VCaP (cell line): ENCODE measurements at regions not wholly inside any gene's neighbourhood (a gene's known extent, or its start where the extent isn't known, plus 50 kb on each side); places are given as distances from the start of the nearest gene placed in this dataset.
"Not testable (repeated sequence)": the region's sequence is repeated elsewhere in the genome, so short reads cannot be mapped to it uniquely, and the experiment has no call there.

ENCODE experiments used
- H3K27ac ChIP-seq: fragments of 450-650 bp; 2 replicates; pipeline ENCODE4 v1.5.1; 2017
- TF ChIP-seq, protein P1 (sequence below): fragments of 450-650 bp; conservative IDR thresholded peaks from 2 replicates; pipeline ENCODE4 v1.5.1; 2017; ENCODE audit warnings: mild to moderate bottlenecking, moderate library complexity

DNA sequence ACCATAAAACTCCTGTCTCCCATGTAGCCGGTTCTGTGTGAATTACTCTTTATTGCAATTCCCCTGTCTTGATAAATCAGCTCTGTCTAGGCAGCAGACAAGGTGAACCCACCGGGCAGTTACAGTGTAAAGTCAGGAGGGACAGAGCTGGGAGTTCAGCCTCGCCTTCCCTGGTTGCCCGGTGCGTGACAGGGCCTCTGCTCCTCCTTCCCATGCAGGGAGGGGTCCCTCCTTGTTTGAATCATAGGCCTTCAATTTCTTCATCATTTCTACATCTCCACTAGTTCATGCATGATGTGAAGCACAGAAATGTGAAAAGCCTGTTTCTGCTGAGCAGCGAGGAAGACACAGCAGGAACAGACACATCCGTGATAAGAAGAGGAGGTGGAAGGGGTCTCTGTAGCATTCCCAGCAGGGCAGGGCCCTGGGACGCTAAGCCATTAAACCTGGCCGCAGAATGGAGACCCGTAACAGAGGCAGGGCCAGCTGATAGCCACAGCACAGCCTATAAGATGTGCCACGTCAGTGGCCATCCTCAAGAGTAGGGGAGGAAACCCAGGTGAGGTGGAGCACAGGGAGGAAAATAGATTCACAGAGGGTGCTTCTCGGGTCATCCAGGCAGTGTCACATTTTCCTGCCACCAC, 106.7 kb upstream of the CST7 start:
- TF ChIP-seq, protein P1, sequence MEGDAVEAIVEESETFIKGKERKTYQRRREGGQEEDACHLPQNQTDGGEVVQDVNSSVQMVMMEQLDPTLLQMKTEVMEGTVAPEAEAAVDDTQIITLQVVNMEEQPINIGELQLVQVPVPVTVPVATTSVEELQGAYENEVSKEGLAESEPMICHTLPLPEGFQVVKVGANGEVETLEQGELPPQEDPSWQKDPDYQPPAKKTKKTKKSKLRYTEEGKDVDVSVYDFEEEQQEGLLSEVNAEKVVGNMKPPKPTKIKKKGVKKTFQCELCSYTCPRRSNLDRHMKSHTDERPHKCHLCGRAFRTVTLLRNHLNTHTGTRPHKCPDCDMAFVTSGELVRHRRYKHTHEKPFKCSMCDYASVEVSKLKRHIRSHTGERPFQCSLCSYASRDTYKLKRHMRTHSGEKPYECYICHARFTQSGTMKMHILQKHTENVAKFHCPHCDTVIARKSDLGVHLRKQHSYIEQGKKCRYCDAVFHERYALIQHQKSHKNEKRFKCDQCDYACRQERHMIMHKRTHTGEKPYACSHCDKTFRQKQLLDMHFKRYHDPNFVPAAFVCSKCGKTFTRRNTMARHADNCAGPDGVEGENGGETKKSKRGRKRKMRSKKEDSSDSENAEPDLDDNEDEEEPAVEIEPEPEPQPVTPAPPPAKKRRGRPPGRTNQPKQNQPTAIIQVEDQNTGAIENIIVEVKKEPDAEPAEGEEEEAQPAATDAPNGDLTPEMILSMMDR = no peak
- no peak overlapping the region for H3K27ac ChIP-seq

DNA sequence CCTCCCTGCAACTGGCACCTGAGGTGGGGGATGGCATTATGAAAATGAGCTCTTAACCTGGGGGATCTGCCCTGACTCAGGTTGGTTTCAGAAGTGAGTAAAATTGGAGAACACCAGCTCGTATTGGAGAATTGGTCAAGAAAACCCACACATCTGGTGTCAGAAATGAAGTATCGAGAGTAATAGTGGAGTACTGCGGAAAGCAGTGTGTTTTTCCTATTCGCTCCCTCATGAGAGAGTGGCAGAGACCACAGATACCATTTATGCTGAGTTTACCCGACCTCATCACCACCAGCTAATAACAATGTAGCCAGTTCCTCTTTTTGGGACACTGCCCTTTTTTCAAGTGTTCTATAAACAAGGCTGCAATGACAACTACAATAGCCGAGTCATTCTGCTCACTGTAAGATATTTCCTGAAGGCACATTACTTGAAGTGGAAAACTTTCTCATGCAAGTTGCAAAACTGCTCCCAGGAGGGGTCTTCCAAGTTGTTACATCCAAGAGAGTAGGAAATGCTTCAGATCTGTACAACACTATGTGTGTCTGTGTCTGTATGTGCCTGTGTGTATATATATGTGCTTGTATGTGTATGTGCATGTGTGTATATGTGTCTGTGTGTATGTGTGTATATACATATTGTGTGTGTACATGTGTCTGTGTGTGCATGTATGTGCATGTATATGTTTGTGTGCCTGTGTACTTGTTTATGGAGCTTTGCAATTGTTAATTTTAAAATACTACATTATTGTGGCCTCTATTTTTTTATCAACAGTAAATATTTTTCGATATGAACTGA, 106.0 kb upstream of the CST7 start:
- TF ChIP-seq, protein P1 = no peak
- no peak overlapping the region for H3K27ac ChIP-seq

DNA sequence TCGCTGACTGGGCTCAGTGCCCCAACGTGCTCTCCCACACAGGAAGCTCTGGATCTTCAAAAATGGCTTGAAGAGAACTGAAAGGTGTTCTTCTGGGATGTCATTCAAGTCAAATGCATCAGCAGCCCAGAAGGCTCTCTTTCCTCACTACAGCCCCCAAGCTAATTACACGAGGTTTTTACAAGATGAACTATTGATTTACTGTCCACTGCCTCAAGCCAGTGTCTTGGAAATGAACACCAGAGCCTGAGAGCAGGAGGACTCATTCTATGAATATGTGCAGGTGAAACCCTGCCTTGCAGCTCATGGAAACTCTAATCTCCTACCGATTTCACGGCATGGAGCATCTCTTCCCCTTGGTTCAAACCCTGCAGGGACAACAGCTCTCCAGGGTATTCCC, 98.9 kb upstream of the CST7 start:
- H3K27ac ChIP-seq = no peak overlapping the region
- TF ChIP-seq, protein P1 = no peak

DNA sequence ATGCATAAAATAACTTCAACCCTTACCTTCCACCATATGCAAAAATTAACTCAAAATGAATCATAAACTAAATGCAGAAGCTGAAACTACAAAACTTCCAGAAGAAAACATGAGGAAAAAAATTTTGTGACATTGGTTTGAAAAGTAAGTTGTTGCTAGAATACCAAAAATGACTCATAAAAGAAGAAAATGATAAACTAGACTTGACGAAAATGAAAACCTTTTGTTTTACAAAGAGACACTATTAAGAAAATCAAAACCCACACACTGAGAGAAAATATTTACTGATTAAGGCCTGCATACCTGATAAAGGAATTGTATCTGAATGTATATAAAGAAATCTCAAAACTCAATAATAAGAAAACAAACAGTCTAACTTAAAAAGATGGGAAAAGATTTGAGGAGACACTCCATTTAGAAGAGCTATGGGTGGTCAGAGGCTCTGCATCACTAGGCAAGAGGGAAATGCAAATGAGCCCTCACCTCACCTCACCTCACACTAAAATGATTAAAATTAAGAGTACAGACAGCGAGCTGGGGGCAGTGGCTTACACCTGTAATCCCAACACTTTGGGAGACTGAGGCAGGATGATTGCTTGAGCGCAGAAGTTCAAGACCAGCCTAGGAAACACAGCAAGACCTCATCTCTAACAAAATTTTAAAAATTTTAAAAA, 97.6 kb upstream of the CST7 start:
- TF ChIP-seq, protein P1 = no peak
- no peak overlapping the region for H3K27ac ChIP-seq

DNA sequence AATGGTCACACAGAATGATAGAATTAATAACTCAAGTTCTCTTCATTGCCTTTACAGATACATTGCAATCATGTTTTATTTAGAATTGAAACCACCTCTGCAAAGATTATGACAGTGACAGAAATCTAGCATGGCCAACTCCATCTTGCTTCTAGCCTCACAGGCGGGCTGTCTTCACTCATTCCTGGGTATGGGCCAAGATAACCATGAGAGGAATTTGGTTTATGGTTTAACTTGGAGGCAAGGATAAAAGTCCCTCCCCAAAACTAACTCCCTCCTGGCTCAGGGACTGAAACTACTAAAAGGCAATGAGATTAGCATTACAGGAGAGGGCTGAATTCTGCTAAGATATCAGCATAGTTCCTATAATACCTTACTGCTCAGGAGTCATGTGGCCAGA, 95.2 kb upstream of the CST7 start:
- TF ChIP-seq, protein P1 = no peak

DNA sequence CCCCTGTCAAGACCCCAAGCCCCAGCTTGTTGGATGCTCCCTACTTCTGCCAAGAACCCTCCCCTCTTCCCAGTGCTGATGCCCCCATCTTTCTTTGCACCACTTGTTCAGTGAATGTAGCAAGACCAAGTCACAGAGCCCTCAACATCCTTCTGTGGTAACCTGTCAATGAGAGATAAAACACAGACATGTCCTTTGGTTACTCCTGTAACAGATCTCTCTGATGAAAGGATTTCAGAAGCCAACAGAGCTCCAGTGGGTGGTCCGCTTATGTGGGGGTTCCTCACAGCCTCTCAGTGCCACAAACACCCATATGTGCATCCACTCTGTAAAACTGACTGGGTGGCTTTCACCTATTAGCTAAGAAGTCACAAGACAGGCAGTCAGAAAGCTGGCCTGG, 93.2 kb upstream of the CST7 start:
- TF ChIP-seq, protein P1 = no peak
- H3K27ac ChIP-seq = no peak overlapping the region

More for the DNA sequence above, 95.2 kb upstream of the CST7 start:
- no peak overlapping the region for H3K27ac ChIP-seq

DNA sequence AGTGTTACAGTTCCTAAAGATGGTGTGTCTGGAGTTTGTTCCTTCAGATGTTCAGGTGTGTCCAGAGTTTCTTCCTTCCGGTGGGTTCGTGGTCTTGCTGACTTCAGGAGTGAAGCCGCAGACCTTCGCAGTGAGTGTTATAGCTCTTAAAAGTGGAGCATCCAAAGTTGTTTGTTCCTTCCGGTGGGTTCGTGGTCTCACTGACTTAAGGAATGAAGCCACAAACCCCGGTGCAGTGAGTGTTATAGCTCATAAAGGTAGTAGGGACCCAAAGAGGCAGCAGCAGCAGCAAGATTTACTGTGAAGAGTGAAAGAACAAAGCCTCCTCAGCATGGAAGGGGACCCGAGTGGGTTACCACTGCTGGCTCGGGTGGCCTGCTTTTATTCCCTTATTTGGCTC, 90.6 kb upstream of the CST7 start:
- H3K27ac ChIP-seq = not testable (repeated sequence)
